HG03095 (cell line): ENCODE measurements at regions not wholly inside any gene's neighbourhood (a gene's known extent, or its start where the extent isn't known, plus 50 kb on each side); places are given as distances from the start of the nearest gene placed in this dataset.

Source experiments
- ATAC-seq: cut with Tn5 transposase; IDR thresholded peaks from one replicate; pipeline ENCODE4 v1.9.1; 2021; ENCODE audit warnings: moderate library complexity; ENCODE audit not compliant: unreplicated experiment

DNA sequence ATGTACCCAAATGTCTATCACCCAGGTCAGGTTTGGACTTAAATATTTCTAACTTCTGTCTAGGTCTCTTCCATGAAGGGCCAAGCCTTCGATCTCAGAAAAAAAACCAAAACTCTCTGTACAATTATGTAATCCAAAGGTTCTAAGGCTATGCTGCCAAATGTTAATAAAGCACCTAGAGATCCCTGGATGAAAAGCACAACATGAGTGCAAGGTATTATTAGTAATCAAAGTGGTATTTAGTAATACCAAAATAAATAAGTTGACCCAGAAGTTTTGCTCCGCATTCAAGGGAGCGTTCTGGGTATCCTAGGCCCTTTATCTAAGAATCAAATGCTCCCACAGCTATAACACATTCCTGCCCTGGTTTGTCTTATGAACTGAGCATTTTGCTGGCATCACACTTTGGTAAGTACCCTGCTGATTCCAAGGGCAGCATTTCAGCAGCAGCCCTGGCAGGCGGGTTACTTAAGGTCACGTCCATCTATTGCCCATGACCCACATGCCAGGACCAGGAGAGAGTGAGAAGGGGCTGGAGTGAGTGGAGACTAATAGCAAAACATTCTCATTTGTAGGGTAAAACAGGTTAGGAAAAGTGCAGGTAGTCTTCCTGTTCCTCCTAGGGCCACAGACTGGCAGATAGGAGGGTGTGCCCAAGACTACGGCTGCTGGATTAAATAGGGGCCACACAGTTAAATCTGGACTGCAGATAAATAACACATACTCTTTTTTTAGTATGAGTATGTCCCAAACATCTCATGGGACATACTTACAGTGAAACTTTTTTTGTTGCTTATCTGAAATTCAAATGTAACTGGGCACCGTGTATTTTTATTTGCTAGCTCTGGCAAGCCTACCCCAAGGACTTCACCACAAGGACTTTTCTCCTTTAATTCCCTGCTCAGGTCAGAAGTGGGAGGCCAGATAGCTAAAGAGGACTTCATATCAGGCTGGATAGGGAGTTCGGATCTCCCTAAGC is 76.0 kb upstream of the SNRK start:
- no peak for ATAC-seq

DNA sequence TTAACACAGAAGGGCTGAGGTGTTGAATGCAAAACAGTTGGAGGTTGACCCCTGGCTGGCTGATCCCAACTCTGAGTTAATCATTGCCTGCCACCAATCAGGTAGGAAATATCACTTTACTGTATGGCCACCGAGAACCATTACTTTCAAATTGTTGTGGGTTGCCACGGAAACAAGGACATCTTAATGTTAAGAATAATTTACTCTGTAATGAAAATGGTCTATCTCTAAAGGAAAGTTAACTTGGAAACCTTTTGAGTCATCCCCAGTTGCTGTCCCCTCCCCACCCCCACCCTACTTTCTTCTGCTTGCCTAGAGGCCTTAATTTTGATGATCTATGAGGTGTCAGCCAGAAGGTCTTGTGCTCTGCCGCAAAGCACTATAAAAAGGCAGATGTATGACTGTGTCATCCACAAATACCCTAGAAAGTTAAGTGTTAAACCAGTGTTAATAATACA is 78.7 kb upstream of the SNRK start:
- ATAC-seq, result no peak

DNA sequence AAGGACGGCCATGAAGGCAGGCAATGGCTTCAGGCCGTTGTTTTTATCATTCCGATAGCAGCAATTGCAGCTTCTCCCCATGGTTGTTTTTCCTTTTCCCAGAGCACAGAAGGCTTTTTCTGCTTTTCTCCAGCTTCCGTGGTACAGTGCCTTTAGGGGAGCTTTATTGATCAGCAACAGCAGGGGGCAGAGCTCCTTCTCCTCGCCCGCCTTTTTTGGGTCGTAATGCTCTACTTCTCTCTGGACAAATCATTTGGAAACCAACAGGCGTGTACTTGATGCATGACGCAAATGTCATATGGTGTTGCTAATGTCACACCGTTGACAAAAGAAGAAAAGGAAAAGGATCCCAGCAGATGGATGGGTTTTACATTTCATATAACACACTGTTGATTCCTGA is 79.7 kb upstream of the SNRK start:
- ATAC-seq, result no peak

DNA sequence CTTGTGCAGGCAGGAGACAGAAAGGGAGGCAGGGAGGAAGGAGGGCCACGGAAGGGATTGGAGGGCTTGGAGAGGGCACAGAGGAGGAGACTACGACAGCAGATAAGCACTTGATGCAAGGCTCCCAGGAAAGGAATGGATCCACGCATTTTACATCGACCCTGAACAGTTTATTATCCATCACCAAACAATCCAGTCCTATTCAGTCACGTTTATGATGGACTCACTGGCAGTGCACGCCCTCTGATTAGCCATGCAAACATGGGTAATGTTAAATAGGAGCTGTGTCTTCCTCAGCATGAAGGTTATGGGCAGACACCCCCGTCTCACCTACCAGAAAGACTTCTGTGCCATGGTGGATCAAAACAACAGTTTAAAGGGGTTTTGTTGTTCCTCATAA is 80.2 kb upstream of the SNRK start:
- no peak for ATAC-seq

DNA sequence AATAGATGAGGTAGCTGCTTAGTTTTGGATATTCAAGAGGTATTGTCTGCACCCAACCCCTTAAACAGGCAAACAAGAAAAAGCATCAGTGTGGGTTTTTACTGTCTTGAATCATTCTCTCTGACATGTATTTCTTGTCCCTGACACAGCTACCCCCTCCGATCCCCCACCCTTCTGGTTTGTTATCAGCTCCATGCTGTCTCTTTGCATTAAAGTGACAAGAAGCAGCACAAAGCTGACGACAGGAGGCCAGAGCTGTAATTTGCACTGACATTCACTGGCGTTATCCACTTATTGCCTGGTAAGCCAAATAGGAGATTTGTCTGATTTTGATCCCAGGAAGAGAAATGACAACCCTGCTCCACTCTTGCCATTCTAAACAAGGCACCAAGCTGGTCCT is 83.3 kb upstream of the SNRK start:
- ATAC-seq, result no peak

DNA sequence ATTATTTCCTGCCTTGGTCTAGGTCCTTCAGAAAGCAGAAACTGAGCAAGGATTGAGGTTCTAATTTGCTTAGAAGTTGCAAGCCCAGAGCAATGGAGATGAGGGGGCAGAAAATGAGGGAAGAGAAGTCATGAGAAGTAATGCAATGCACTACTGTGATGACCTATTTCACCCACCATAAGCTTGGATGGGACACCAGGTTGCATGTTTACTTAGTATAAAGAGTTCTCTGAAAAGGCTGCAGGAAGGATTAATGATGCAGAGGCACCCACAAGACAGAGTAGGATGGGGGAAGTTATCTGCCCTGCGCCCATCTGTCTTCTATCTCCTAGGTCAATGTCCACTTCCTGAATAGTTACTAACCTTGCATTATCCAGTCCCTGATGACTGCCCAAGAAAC is 84.8 kb upstream of the SNRK start:
- no peak for ATAC-seq

DNA sequence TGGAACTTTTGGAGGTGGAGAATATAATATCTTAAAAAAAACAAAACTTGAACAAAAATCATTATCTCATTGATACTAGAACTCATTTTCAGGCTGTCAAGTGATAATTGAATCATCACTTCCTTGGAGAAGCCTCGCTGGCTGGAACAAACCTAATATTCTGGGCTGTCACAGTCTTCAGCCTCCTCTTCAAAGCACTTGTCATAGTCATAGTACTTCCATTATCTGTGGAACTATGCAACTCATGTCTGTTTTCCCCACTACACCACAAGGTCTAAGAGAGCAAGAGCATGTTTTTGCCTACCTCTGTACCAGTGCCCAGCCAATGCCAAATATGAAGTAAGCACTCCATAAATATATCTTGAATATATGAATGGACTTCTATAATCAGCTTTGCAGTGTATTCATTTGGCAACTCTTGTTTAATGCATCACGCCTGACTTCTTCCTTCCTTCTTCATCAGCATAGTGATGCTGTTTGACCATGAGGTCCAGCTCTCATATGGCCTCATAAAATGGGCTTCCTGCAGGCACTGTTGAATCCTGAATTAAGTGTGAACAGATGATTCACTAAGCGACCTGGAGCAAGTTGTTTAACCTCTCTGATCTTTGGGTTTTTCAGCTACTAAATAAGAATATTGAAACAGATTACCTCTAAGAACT is 86.6 kb upstream of the SNRK start:
- no peak for ATAC-seq

DNA sequence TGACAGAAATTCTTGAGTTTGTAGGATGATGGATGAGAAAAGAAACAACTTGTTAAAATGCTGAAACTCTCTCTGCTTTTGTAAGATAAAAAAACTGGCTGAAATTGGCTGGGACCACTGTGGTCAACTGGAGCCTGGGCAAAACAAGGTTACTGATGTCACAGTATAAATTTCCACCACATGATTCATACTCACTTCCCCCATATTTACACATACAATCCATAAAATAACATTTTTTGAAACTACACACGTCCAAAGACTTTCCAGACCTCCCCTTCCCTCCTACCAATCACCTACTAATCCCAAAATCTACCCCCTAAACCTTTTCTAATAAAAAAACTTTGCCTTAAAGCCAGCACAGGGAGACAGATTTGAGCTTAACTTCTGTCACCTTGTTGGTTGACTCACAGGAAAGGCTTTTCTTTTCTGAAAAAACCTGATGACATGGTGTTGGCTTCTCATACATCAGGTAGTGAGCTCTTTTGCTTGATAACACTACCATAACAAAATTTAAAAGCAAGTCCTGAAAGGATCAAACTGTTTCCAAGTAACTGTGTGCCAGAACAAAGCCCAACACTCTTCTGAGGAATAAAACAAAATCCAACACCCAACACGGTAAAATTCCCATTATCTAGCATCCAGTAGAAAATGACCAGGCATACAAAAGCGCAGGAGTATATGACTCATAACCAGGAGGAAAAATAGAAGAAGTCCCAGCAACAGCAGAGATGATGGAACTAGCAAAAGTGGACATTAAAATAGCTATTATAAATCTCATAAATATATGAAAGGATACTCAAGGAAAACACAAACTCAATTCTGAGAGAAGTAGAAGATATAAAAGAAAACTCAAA is 87.3 kb upstream of the SNRK start:
- ATAC-seq, result no peak

DNA sequence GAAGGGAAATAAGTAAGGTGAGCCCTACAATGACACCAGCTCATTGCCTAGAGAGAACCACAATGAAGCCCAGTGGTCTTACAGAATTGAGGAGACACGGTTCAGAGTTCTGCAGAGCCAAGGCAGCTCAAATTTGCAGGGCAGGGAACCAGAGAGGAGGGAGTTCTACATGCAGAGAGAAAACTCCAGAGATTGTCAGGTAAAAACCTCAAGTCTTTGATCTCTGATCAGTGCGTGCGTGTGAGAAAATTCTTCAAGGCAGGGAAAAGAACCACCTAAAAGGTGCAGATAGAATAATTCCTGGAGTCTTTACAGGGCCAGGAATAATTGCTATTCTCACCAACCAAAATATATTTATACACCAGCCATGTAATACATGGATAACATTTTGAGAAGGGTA is 88.0 kb upstream of the SNRK start:
- ATAC-seq, result no peak

DNA sequence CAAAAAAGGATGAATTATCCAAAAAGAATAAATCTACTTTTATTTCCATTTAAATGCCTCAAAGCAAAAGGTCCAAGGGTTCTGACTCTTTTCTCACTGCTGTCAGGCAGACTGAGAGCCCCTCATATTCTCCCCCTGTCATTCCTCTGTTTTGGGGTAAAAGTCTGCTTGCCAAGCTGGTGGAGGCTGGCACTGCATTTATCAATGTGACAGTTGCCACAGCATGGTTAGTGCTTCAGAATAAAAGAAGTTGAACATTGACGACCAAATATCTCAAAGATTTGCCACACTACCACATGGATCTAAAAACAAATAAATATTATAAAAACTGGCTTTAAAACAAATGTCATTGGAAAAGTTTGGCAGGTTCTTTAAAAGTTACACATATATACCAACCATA is 89.2 kb upstream of the SNRK start:
- ATAC-seq, result no peak

DNA sequence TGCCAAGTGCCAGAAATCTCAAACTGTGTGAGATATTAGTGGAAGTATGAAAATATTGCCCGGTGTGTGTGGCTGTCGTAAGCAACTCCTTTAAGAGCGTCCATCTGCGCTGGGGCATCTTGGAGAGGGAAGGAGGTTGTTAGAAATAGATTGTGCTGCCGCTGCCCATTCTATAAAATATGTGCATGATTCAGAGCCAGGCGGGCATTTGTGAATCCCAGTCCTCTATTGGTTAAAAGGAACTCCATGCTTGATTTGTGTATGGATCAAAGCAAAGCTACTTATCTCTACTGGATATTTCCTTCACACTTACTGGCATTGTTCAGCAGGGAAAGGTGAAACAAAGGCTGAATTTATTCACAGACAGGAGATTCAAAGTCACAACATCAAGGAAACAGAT is 89.6 kb upstream of the SNRK start:
- ATAC-seq, result no peak

DNA sequence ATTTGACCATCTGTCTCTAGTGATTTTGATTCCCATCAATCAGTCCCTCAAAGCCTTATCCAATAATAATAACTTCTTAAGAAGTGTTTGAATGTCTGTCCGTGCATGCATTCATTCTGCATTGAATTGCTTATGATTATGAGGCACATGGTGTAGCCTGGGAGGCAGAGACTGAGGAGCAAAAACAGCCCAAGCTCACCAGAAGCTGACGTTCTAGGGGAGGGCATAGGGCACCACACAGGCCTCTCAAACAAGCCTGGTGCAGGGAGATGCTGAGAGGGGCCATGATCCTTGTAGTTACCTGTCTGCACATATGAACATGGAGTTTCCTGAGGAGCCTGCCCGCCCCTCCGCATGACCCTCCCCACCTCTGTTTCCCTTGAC is 89.2 kb upstream of the POMGNT2 start:
- ATAC-seq, result no peak

DNA sequence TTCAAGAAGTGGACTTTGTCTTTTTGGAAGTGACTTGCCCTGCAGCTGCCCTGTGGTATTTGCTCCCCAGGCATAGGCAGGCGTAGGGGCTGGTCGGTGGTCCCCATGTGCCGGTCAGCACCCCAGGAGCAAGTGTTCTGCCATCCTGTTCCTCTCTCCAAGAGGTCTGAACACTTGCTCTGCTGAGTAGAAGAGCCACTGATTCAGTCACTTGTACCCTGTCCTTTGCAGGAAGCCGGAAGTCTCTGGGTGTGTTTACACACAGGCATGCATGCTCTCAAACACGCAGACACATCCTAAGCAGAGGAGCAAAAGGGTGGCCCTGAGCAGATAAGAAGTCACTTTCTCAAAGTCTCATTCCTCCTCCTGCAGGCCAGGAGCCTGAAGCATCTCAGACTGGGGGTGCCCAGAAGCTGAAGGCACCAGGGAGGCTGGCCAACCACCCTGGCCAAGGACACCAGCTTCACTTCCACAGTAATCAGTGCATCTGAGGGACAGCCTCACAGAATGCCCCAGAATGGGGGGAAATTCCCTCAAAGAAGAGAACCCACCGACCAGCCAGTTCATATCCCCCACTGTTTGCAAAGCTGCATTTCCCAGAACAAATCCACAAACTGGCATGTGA is 88.7 kb upstream of the POMGNT2 start:
- ATAC-seq, result no peak

DNA sequence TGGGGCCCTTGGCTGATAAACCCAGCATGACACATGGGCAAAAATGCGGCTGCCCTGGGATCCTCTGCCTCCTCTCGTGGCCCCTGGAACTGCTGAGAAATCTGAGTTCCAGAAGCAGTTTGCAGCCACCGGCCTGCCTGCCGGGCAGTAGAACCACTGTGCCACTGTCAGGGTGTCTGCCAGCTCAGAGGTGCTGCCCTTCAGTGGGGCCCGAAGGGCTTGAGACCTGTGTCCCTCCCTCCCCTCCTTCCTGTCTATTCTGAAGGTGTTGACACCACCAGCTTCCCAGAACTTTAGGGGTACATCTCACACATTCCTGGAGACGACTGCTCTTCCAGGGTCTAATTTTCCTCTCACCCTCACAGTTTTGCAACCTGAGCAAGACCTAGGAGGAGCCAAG is 88.2 kb upstream of the POMGNT2 start:
- no peak for ATAC-seq

DNA sequence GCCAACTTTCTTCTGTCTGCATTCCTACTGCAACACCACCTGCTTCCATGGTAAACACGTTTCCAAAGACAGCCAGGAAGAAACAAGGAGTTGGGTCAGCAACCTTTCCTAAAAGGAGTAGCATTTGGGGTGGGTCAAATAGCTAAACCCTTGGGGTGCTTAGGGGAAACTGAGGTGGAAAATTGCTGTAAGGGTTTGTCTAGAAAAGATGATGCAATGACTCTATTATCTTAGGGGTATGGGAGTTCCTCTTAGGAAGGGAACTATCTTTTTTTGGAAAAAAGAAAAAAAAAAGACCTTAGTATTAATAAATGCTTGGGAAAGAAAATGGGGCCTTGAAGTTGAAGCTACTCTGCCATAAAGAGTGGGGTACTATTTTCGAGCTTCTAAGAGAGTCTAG is 86.1 kb upstream of the POMGNT2 start:
- no peak for ATAC-seq

DNA sequence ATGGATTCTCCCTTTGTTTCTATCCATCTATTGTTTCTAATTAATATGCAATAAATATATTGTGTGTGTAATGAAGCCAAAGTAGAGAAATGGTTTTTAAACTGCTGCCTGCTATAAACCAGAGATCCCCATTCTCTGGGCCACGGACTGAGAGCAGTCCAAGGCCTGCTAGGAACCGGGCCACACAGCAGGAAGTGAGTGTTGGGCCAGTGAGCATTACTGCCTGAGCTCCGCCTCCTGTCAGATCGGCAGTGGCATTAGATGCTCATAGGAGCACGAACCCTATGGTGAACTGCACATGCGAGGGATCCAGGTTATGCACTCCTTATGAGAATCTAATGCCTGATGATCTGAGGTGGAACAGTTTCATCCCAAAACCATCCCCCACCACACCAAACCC is 85.2 kb upstream of the POMGNT2 start:
- ATAC-seq, result no peak

DNA sequence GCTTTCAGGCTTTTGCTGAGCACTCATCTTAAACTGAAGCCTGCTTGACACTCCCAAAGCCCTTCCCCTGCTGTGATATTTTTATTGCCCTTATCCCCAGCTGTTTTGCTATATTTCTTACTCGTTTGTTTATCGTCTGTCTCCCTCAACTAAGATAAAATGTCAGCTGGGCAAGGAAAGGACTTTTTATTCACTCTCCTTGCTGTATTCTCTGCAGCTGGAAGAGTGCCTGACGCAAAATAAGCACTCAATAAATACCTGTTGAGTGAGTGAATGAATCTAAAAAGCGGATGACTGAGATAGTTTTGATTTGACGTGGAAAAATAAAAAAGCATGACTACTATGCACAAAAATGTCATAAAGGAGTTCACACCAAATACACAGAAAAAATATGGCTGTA is 84.8 kb upstream of the POMGNT2 start:
- no peak for ATAC-seq

DNA sequence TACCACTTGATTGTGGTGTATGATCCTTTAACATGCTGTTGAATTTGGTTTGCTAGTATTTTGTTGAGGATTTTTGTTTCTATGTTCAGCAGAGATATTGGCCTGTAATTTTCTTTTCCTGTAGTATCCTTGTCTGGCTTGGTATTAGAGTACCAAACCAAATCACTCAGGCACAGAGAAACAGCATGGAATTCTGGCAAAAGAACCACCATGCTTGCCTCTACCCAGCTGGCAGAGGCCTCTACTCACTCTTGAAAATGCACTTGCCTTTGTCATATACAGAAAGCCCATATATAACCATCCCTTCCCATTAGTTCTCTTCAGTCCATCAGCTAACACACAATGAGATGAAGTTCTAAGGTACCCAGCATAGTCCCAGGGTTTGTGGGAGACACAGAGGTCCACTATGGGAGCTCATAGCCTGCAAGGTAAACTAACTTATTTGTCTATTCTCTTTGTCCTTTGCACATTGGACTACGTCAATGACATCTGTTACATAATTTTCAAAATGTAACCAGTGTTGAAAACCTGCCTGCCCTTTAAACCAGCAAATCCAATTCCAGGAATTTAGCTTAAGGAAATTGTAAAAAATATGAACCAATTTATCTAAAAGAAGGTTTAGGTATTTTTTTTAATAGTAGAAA is 82.1 kb upstream of the POMGNT2 start:
- no peak for ATAC-seq

DNA sequence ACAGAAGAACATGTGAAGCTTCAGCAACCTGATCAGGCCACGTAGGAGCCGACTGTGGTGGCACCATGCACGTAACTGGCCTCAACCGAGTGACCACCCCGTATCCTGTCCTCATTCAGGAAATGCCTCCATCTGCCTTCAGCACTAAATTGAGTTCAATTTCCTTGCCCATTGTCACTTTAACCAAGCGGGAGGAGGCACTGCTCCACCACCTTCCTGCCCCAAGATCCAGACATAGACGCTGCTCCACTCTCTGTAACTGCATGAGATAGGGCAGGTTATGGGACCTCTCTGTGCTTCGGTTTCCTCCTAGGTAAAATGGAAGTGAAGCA is 80.1 kb upstream of the POMGNT2 start:
- no peak for ATAC-seq

DNA sequence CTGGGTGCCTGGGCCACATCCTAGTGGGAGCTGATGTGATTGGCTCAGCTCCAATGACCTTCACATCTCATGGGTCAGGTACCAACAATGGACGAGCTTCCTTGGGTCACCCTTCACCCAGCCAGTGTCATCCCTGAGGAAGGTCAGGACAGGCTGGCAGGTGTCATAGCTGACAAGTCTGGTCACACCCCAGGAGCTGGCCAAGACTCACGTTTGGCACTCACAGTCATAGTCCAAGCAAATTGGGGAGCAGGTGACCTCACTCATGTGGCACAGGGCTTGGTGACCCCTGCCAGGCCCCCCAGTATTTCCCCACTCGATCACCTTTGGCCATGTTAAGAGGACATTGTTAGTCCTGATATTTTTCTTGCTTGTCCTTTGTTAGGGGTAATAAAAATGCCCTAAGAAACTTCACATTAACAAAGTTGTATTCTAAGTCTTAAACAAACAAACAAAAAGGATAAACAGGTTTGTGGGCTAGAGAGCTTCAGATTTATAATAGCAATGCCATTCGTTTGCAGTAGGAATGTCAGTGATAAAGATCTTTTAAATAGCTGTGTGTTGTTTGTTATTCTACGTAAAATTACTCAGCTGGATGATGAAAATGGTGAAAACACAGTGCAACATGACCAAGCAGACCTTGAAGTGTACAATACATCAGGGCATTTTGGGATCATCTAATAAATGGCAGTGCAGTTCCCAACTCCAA is 79.5 kb upstream of the POMGNT2 start:
- no peak for ATAC-seq
